ENCODE measurements at regions not wholly inside any gene's neighbourhood (a gene's known extent, or its start where the extent isn't known, plus 50 kb on each side); places are given as distances from the start of the nearest gene placed in this dataset.

DNA sequence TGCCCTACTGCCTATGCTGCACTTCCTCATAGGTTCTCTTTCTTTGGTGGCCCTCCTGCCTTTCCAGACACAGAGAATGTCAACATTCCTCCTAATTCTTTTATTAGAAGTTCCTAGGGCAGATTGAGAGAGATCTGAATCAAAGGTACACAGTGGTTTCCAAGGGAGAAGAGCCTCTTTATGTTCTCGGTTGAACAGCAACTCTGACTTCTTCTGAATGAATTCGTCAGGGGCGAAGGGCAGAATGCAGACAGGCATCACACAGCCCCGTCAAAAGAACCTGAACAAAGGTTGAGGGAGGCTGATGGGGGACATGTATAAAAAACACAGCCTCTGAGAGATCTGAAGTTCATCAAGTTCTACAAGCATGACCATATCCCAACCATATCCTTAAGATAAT lies 68.1 kb upstream of the DTNBP1 start:
- Histone ChIP-seq H3K36me3 (ENCODE audit: control insufficient read depth, insufficient read depth, low read length) (no peaks in the 10 kb centered on the region), H3K27me3 (replicated peaks; ENCODE audit: control insufficient read depth, insufficient read depth, low read length) (no peaks in the 10 kb centered on the region), H3K9me3 (no peaks in the 10 kb centered on the region), H3K4me3 (ENCODE audit: low read depth, low read length) (no peak overlapping the region), H3K4me1 (no peaks in the 10 kb centered on the region)
- intact Hi-C loops (cut with micrococcal nuclease; ENCODE audit: unreplicated experiment): no loop called here
- no peaks in the 10 kb centered on the region for H3K36me3 Mint-ChIP-seq (ENCODE audit: insufficient read depth, unreplicated experiment)
- peaks cover 5% of the 10 kb centered on the region for H3K4me1 Mint-ChIP-seq (ENCODE audit: low read depth, unreplicated experiment)
- ChIA-PET POLR2A (no interaction called here), CTCF (no interaction called here)
- DNase-seq: no peak
- TF ChIP-seq, protein P1, sequence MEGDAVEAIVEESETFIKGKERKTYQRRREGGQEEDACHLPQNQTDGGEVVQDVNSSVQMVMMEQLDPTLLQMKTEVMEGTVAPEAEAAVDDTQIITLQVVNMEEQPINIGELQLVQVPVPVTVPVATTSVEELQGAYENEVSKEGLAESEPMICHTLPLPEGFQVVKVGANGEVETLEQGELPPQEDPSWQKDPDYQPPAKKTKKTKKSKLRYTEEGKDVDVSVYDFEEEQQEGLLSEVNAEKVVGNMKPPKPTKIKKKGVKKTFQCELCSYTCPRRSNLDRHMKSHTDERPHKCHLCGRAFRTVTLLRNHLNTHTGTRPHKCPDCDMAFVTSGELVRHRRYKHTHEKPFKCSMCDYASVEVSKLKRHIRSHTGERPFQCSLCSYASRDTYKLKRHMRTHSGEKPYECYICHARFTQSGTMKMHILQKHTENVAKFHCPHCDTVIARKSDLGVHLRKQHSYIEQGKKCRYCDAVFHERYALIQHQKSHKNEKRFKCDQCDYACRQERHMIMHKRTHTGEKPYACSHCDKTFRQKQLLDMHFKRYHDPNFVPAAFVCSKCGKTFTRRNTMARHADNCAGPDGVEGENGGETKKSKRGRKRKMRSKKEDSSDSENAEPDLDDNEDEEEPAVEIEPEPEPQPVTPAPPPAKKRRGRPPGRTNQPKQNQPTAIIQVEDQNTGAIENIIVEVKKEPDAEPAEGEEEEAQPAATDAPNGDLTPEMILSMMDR (IDR thresholded peaks at IDR 0.05; ENCODE audit: insufficient read depth in 1 of 2, low read depth in 1 of 2, low read length in 1 of 2, severe bottlenecking in 1 of 2, unreplicated experiment in 1 of 2): no peak
- peaks cover 3% of the 10 kb centered on the region for H3K27me3 Mint-ChIP-seq (ENCODE audit: insufficient read depth, unreplicated experiment)
- no peak overlapping the region for H3K27ac Mint-ChIP-seq (ENCODE audit: unreplicated experiment)
- no TSS peak for BruUV-seq (replicated peaks)
- H3K9me3 Mint-ChIP-seq (ENCODE audit: unreplicated experiment): no peaks in the 10 kb centered on the region
- H3K4me3 Mint-ChIP-seq (ENCODE audit: unreplicated experiment): no peak overlapping the region

DNA sequence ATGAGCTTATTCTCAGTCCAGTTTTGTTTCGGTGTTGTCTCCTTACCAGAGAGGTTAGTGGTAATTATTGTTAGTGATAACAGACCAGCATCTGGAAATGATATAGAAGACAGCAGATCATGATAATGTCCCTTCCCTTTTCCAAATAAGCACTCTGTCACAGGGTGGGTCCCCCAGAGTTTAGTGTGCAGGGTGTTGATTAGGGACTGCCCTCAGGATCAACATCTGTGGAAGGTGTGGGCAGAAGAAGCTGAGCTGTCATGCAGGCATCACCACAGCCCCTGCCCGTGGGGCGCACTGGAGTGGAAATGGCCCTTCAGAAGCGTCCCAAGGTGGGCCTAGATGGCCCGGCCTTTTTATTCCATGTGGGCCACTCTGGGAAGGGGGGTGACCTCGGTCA lies 67.6 kb upstream of the DTNBP1 start:
- Mint-ChIP-seq H3K36me3 (ENCODE audit: insufficient read depth, unreplicated experiment) (no peaks in the 10 kb centered on the region), H3K27ac (ENCODE audit: unreplicated experiment) (no peak overlapping the region), H3K27me3 (ENCODE audit: insufficient read depth, unreplicated experiment) (peaks cover 3% of the 10 kb centered on the region), H3K4me1 (ENCODE audit: low read depth, unreplicated experiment) (peaks cover 5% of the 10 kb centered on the region), H3K4me3 (ENCODE audit: unreplicated experiment) (no peak overlapping the region), H3K9me3 (ENCODE audit: unreplicated experiment) (no peaks in the 10 kb centered on the region)
- no peaks in the 10 kb centered on the region for H3K4me1 ChIP-seq
- no peak overlapping the region for H3K4me3 ChIP-seq (ENCODE audit: low read depth, low read length)
- H3K9me3 ChIP-seq: no peaks in the 10 kb centered on the region
- BruUV-seq (replicated peaks): no TSS peak
- CTCF ChIA-PET: no interaction called here
- no peaks in the 10 kb centered on the region for H3K36me3 ChIP-seq (ENCODE audit: control insufficient read depth, insufficient read depth, low read length)
- no peak for DNase-seq
- POLR2A ChIA-PET: no interaction called here
- TF ChIP-seq, protein P1 (IDR thresholded peaks at IDR 0.05; ENCODE audit: insufficient read depth in 1 of 2, low read depth in 1 of 2, low read length in 1 of 2, severe bottlenecking in 1 of 2, unreplicated experiment in 1 of 2): no peak
- intact Hi-C loops (cut with micrococcal nuclease; ENCODE audit: unreplicated experiment): no loop called here
- H3K27me3 ChIP-seq (replicated peaks; ENCODE audit: control insufficient read depth, insufficient read depth, low read length): no peaks in the 10 kb centered on the region

DNA sequence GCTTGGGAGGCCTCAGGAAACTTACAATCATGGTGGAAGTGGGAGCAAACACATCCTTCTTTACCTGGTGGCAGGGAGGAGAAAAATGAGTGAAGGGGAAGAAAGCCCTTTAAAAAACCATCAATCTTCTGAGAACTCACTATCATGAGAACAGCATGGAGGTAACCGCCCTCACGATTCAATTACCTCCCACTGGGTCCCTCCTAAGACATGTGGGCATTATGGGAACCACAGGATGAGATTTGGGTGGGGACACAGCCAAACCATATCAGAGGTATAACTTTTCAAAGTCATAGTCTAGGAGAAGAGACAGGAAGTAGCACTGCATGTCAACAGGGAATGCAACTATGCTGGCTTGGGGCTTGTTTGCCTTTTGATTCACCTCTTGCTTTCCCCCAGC lies 59.9 kb upstream of the DTNBP1 start:
- ChIA-PET CTCF (no interaction called here), POLR2A (no interaction called here)
- intact Hi-C loops (cut with micrococcal nuclease; ENCODE audit: unreplicated experiment): no loop called here
- Mint-ChIP-seq H3K9me3 (ENCODE audit: unreplicated experiment) (no peaks in the 10 kb centered on the region), H3K4me1 (ENCODE audit: low read depth, unreplicated experiment) (no peaks in the 10 kb centered on the region), H3K36me3 (ENCODE audit: insufficient read depth, unreplicated experiment) (no peaks in the 10 kb centered on the region), H3K27ac (ENCODE audit: unreplicated experiment) (no peak overlapping the region), H3K4me3 (ENCODE audit: unreplicated experiment) (no peak overlapping the region), H3K27me3 (ENCODE audit: insufficient read depth, unreplicated experiment) (no peaks in the 10 kb centered on the region)
- BruUV-seq (replicated peaks): no TSS peak
- Histone ChIP-seq H3K4me1 (no peaks in the 10 kb centered on the region), H3K4me3 (ENCODE audit: low read depth, low read length) (no peak overlapping the region), H3K27me3 (replicated peaks; ENCODE audit: control insufficient read depth, insufficient read depth, low read length) (no peaks in the 10 kb centered on the region), H3K36me3 (ENCODE audit: control insufficient read depth, insufficient read depth, low read length) (no peaks in the 10 kb centered on the region), H3K9me3 (0 out of 2 replicates have a peak, but pooled peaks cover 6% of the 10 kb centered on the region)
- TF ChIP-seq, protein P1 (IDR thresholded peaks at IDR 0.05; ENCODE audit: insufficient read depth in 1 of 2, low read depth in 1 of 2, low read length in 1 of 2, severe bottlenecking in 1 of 2, unreplicated experiment in 1 of 2): no peak
- DNase-seq: no peak
